H1 (cell line): ENCODE measurements at regions not wholly inside any gene's neighbourhood (a gene's known extent, or its start where the extent isn't known, plus 50 kb on each side); places are given as distances from the start of the nearest gene placed in this dataset.

ENCODE experiments used
- CTCF ChIA-PET: fragments of 300-600 bp; sonication (Branson Sonifier 250); formaldehyde crosslinking; loops from one replicate; lab custom pipeline; 2021; ENCODE audit not compliant: partially characterized antibody; lab: Charles Lee
- POLR2A ChIA-PET: fragments of 300-600 bp; sonication (Branson Sonifier 250); formaldehyde crosslinking; loops from one replicate; lab custom pipeline; 2021; ENCODE audit warnings: inconsistent platforms; ENCODE audit not compliant: partially characterized antibody; lab: Charles Lee
- DNase-seq, 2 experiments: peaks; one replicate each; pipeline versions ENCODE4 v3.0.0 to v3.0.0-alpha.2; 2010 to 2022; ENCODE audit warnings: low spot score in 2 of 2, low read depth in 1 of 2, mixed read lengths in 1 of 2
- FAIRE-seq: peaks from 2 replicates; lab custom pipeline; 2011; peaks lifted over from hg19 to GRCh38; lab: Jason Lieb, UNC
- H2AFZ ChIP-seq: 2 replicates; pipeline ENCODE4 v1.8.1; 2012; ENCODE audit warnings: low read length, inconsistent platforms
- H2AK5ac ChIP-seq: 2 replicates; pipeline ENCODE4 v1.6.1; 2013; ENCODE audit warnings: low read depth, low read length
- H2BK120ac ChIP-seq: replicated peaks from 2 replicates; pipeline ENCODE3; 2013; ENCODE audit warnings: low read depth, low read length, inconsistent platforms
- H2BK12ac ChIP-seq: 2 replicates; pipeline ENCODE4 v1.6.1; 2013; ENCODE audit warnings: low read depth, low read length
- H2BK15ac ChIP-seq: 2 replicates; pipeline ENCODE4 v1.6.1; 2013; ENCODE audit warnings: low read length
- H2BK20ac ChIP-seq: 2 replicates; pipeline ENCODE4 v1.6.1; 2013; ENCODE audit warnings: low read length
- H2BK5ac ChIP-seq: 2 replicates; pipeline ENCODE4 v1.6.1; 2013; ENCODE audit warnings: low read depth, low read length
- H3K14ac ChIP-seq: 2 replicates; pipeline ENCODE4 v1.6.1; 2013; ENCODE audit warnings: inconsistent platforms; ENCODE audit not compliant: insufficient read length
- H3K18ac ChIP-seq: 2 replicates; pipeline ENCODE4 v1.6.1; 2013; ENCODE audit warnings: low read length; ENCODE audit errors: extremely low read depth
- H3K23ac ChIP-seq: 2 replicates; pipeline ENCODE4 v1.6.1; 2013; ENCODE audit warnings: inconsistent platforms; ENCODE audit not compliant: insufficient read length
- H3K23me2 ChIP-seq: 2 replicates; pipeline ENCODE4 v1.6.1; 2013; ENCODE audit warnings: low read depth, low read length
- H3K27ac ChIP-seq: 2 replicates; pipeline ENCODE4 v1.6.1; 2011; ENCODE audit warnings: low read depth, low read length, inconsistent platforms
- H3K27me3 ChIP-seq, 4 experiments: replicated peaks in 1 of 4; 1 replicate in 1 of 4; 2 replicates in 3 of 4; pipeline versions ENCODE4 v1.6.1 to v1.8.1; 2011 to 2013; ENCODE audit warnings: low read length in 3 of 4, mild to moderate bottlenecking in 3 of 4, inconsistent platforms in 2 of 4, mixed read lengths in 2 of 4, moderate library complexity in 1 of 4; ENCODE audit not compliant: control insufficient read depth in 3 of 4, insufficient read depth in 3 of 4; ENCODE audit errors: extremely low read depth in 1 of 4
- H3K36me3 ChIP-seq, 4 experiments: 2 replicates each; pipeline versions ENCODE4 v1.6.1 to v1.8.1; 2011 to 2013; ENCODE audit warnings: mild to moderate bottlenecking in 4 of 4, low read length in 3 of 4, moderate library complexity in 2 of 4, control low read depth in 1 of 4, inconsistent platforms in 1 of 4; ENCODE audit not compliant: insufficient read depth in 4 of 4, control insufficient read depth in 2 of 4
- H3K4ac ChIP-seq: replicated peaks from 2 replicates; pipeline ENCODE3; 2013; ENCODE audit warnings: low read length, low read depth, mixed read lengths, inconsistent platforms; ENCODE audit not compliant: insufficient read length
- H3K4me1 ChIP-seq, 4 experiments: replicated peaks in 1 of 4; 1 replicate in 1 of 4; 2 replicates in 3 of 4; pipeline versions ENCODE4 v1.6.1 to v1.8.1; 2011 to 2013; ENCODE audit warnings: low read length in 3 of 4, inconsistent platforms in 2 of 4, mixed read lengths in 1 of 4; ENCODE audit not compliant: insufficient read depth in 4 of 4, control insufficient read depth in 3 of 4
- H3K4me2 ChIP-seq, 2 experiments: 2 replicates each; pipeline versions ENCODE4 v1.6.1 to v1.8.1; 2011 to 2013; ENCODE audit warnings: low read depth in 2 of 2, low read length in 2 of 2, control low read depth in 1 of 2, inconsistent platforms in 1 of 2, mild to moderate bottlenecking in 1 of 2; ENCODE audit not compliant: insufficient read depth in 1 of 2
- H3K4me3 ChIP-seq, 4 experiments: fragments of 200-600, 300-600 bp in 1 of 4; sonication (generic), shearing (Covaris generic), sonication (Bioruptor Twin) in 1 of 4; 2 replicates each; pipeline versions ENCODE4 v1.5.1 to v1.8.1; 2011 to 2016; ENCODE audit warnings: low read length in 4 of 4, low read depth in 3 of 4, control low read depth in 2 of 4, inconsistent platforms in 2 of 4, mild to moderate bottlenecking in 2 of 4, mixed read lengths in 1 of 4, moderate library complexity in 1 of 4; ENCODE audit not compliant: insufficient read depth in 2 of 4; ENCODE audit errors: extremely low read depth in 1 of 4
- H3K56ac ChIP-seq: replicated peaks from 2 replicates; pipeline ENCODE3; 2013; ENCODE audit warnings: low read depth, mild to moderate bottlenecking, mixed read lengths, low read length, inconsistent platforms; ENCODE audit not compliant: insufficient read length
- H3K79me1 ChIP-seq: 2 replicates; pipeline ENCODE4 v1.6.1; 2013; ENCODE audit warnings: low read depth, low read length, control low read depth
- H3K79me2 ChIP-seq, 2 experiments: 2 replicates each; pipeline versions ENCODE4 v1.6.1 to v1.8.1; 2012 to 2013; ENCODE audit warnings: low read length in 2 of 2, mild to moderate bottlenecking in 2 of 2, inconsistent platforms in 1 of 2; ENCODE audit not compliant: insufficient read depth in 2 of 2, control insufficient read depth in 1 of 2
- H3K9ac ChIP-seq, 4 experiments: replicated peaks in 1 of 4; 1 replicate in 1 of 4; 2 replicates in 3 of 4; pipeline versions ENCODE4 v1.6.1 to v1.8.1; 2011 to 2013; ENCODE audit warnings: low read depth in 3 of 4, low read length in 3 of 4, control low read depth in 2 of 4, mild to moderate bottlenecking in 2 of 4, moderate library complexity in 2 of 4, inconsistent platforms in 1 of 4; ENCODE audit errors: extremely low read depth in 1 of 4
- H3K9me3 ChIP-seq, 2 experiments: 2 replicates each; pipeline versions ENCODE4 v1.6.1 to v1.8.1; 2012 to 2013; ENCODE audit warnings: mild to moderate bottlenecking in 2 of 2, moderate library complexity in 2 of 2, control low read depth in 1 of 2, inconsistent platforms in 1 of 2, low read depth in 1 of 2, low read length in 1 of 2, mixed read lengths in 1 of 2; ENCODE audit not compliant: insufficient read depth in 2 of 2
- H4K20me1 ChIP-seq, 2 experiments: replicated peaks in 1 of 2; 2 replicates each; pipeline versions ENCODE3 to v1.8.1; 2011 to 2013; ENCODE audit warnings: inconsistent platforms in 2 of 2, low read length in 2 of 2, mild to moderate bottlenecking in 1 of 2; ENCODE audit not compliant: insufficient read depth in 2 of 2, control insufficient read depth in 1 of 2
- H4K5ac ChIP-seq: 2 replicates; pipeline ENCODE4 v1.6.1; 2013; ENCODE audit warnings: low read length, low read depth, mixed read lengths, inconsistent platforms; ENCODE audit not compliant: insufficient read length
- H4K8ac ChIP-seq: 2 replicates; pipeline ENCODE4 v1.8.0; 2013; ENCODE audit warnings: mild to moderate bottlenecking, moderate library complexity, low read length, inconsistent platforms; ENCODE audit not compliant: insufficient read depth; ENCODE audit errors: extremely low read depth
- H4K91ac ChIP-seq: replicated peaks from 2 replicates; pipeline ENCODE3; 2013; ENCODE audit warnings: low read length, mixed read lengths, inconsistent platforms; ENCODE audit not compliant: insufficient read length
- WGBS, 2 experiments: shearing (Covaris generic) in 1 of 2; methylation state at CpG; one replicate each; pipeline versions ENCODE4 v1.1.6 to v1.1.7; 2013 to 2015; ENCODE audit warnings: low lambda C conversion rate in 2 of 2, mixed read lengths in 2 of 2, inconsistent platforms in 1 of 2, low coverage in 1 of 2, missing lambda C conversion rate in 1 of 2; ENCODE audit not compliant: insufficient replicate concordance in 2 of 2, insufficient coverage in 1 of 2, insufficient read length in 1 of 2; ENCODE audit errors: extremely low coverage in 1 of 2, missing lambda C conversion rate in 1 of 2; 5-methylcytosine and 5-hydroxymethylcytosine counted together
- TF ChIP-seq, protein P1 (sequence below): fragments of 300-600 bp; sonication (generic); IDR thresholded peaks from 2 replicates; pipeline ENCODE4 v1.7.1; 2012; ENCODE audit warnings: low read length, moderate library complexity, mild to moderate bottlenecking, inconsistent platforms; ENCODE audit not compliant: insufficient replicate concordance

DNA sequence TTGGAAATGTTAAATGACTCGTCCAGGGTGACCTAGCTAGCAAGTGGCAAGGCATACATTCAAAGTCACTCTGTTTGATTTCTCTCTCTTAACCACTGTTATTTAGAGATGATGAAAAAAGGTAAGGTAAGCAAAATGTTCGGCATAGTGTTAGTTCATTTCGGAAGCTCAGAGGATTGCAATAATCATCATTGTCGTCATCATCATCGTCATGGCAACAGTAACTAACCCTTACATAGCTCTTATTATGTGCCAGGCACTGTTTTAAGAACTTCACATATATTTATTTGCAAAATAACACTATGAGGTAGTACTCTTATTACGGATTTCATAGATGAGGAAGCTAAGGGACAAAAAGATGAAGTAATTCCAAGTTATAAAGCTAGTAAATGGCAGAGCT, 292.7 kb upstream of the CXCR4 start:
- H2BK5ac ChIP-seq: no peak overlapping the region
- H4K20me1 ChIP-seq: no peaks in the 10 kb centered on the region
- no peak overlapping the region for H2BK15ac ChIP-seq
- H2BK20ac ChIP-seq: no peak overlapping the region
- H4K5ac ChIP-seq: no peak overlapping the region
- H3K4me2 ChIP-seq: no peak overlapping the region
- no peak overlapping the region for H2AK5ac ChIP-seq
- H2AFZ ChIP-seq: no peak overlapping the region
- H3K4me1 ChIP-seq: peaks cover 0 to 8% (median 0%) of the 10 kb centered on the region in 4 experiments; a peak in 2 of 7 replicates
- H3K23me2 ChIP-seq: no peaks in the 10 kb centered on the region
- CTCF ChIA-PET: no interaction called here
- H3K9me3 ChIP-seq: no peaks in the 10 kb centered on the region
- DNase-seq: no peak
- H3K4ac ChIP-seq: no peak overlapping the region
- H3K27ac ChIP-seq: no peak overlapping the region
- H3K4me3 ChIP-seq: no peak overlapping the region
- H3K9ac ChIP-seq: no peak overlapping the region
- H3K18ac ChIP-seq: no peak overlapping the region
- H3K56ac ChIP-seq: no peak overlapping the region
- H3K79me1 ChIP-seq: no peaks in the 10 kb centered on the region
- H3K79me2 ChIP-seq: no peaks in the 10 kb centered on the region
- H2BK120ac ChIP-seq: no peak overlapping the region
- H2BK12ac ChIP-seq: no peak overlapping the region
- no peak overlapping the region for H3K23ac ChIP-seq
- FAIRE-seq: no peak
- WGBS, 2 experiments: 89% methylated on average over 6 of the region's 6 CpGs; no CpG with 5 or more reads in 1 of the 2 experiments
- no peak overlapping the region for H4K91ac ChIP-seq
- no peak overlapping the region for H3K14ac ChIP-seq
- no peaks in the 10 kb centered on the region for H3K36me3 ChIP-seq
- POLR2A ChIA-PET: no interaction called here
- H3K27me3 ChIP-seq: no peaks in the 10 kb centered on the region; a peak in 1 of 7 replicates
- no peak overlapping the region for H4K8ac ChIP-seq
- TF ChIP-seq, protein P1, sequence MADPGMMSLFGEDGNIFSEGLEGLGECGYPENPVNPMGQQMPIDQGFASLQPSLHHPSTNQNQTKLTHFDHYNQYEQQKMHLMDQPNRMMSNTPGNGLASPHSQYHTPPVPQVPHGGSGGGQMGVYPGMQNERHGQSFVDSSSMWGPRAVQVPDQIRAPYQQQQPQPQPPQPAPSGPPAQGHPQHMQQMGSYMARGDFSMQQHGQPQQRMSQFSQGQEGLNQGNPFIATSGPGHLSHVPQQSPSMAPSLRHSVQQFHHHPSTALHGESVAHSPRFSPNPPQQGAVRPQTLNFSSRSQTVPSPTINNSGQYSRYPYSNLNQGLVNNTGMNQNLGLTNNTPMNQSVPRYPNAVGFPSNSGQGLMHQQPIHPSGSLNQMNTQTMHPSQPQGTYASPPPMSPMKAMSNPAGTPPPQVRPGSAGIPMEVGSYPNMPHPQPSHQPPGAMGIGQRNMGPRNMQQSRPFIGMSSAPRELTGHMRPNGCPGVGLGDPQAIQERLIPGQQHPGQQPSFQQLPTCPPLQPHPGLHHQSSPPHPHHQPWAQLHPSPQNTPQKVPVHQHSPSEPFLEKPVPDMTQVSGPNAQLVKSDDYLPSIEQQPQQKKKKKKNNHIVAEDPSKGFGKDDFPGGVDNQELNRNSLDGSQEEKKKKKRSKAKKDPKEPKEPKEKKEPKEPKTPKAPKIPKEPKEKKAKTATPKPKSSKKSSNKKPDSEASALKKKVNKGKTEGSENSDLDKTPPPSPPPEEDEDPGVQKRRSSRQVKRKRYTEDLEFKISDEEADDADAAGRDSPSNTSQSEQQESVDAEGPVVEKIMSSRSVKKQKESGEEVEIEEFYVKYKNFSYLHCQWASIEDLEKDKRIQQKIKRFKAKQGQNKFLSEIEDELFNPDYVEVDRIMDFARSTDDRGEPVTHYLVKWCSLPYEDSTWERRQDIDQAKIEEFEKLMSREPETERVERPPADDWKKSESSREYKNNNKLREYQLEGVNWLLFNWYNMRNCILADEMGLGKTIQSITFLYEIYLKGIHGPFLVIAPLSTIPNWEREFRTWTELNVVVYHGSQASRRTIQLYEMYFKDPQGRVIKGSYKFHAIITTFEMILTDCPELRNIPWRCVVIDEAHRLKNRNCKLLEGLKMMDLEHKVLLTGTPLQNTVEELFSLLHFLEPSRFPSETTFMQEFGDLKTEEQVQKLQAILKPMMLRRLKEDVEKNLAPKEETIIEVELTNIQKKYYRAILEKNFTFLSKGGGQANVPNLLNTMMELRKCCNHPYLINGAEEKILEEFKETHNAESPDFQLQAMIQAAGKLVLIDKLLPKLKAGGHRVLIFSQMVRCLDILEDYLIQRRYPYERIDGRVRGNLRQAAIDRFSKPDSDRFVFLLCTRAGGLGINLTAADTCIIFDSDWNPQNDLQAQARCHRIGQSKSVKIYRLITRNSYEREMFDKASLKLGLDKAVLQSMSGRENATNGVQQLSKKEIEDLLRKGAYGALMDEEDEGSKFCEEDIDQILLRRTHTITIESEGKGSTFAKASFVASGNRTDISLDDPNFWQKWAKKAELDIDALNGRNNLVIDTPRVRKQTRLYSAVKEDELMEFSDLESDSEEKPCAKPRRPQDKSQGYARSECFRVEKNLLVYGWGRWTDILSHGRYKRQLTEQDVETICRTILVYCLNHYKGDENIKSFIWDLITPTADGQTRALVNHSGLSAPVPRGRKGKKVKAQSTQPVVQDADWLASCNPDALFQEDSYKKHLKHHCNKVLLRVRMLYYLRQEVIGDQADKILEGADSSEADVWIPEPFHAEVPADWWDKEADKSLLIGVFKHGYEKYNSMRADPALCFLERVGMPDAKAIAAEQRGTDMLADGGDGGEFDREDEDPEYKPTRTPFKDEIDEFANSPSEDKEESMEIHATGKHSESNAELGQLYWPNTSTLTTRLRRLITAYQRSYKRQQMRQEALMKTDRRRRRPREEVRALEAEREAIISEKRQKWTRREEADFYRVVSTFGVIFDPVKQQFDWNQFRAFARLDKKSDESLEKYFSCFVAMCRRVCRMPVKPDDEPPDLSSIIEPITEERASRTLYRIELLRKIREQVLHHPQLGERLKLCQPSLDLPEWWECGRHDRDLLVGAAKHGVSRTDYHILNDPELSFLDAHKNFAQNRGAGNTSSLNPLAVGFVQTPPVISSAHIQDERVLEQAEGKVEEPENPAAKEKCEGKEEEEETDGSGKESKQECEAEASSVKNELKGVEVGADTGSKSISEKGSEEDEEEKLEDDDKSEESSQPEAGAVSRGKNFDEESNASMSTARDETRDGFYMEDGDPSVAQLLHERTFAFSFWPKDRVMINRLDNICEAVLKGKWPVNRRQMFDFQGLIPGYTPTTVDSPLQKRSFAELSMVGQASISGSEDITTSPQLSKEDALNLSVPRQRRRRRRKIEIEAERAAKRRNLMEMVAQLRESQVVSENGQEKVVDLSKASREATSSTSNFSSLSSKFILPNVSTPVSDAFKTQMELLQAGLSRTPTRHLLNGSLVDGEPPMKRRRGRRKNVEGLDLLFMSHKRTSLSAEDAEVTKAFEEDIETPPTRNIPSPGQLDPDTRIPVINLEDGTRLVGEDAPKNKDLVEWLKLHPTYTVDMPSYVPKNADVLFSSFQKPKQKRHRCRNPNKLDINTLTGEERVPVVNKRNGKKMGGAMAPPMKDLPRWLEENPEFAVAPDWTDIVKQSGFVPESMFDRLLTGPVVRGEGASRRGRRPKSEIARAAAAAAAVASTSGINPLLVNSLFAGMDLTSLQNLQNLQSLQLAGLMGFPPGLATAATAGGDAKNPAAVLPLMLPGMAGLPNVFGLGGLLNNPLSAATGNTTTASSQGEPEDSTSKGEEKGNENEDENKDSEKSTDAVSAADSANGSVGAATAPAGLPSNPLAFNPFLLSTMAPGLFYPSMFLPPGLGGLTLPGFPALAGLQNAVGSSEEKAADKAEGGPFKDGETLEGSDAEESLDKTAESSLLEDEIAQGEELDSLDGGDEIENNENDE: no peak
